GM21526 (cell line): ENCODE measurements at regions not wholly inside any gene's neighbourhood (a gene's known extent, or its start where the extent isn't known, plus 50 kb on each side); places are given as distances from the start of the nearest gene placed in this dataset.

ENCODE experiments used
- ATAC-seq: cut with Tn5 transposase; IDR thresholded peaks from one replicate; pipeline ENCODE4 v1.9.1; 2021; ENCODE audit warnings: moderate library complexity; ENCODE audit not compliant: unreplicated experiment, low FRiP score

DNA sequence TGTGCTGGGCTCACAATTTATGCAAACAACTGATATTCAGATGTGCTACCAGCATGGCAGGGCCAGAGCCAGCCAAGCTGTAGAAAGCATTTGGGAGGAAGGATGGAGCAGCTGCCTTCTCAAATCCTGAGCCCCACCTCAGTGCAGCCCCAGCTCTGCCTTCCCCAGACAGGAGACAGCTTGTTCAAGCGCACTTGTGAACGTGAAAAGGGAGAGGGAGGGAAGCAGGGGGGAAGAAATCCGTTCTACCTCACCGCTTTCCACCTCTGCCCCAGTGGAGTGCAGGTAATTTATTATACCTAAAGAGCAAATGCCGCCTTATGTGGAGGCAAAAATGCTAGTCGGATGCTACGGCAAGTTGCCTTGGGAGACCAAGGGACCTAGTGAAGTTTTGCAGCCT, 66.0 kb upstream of the SLC14A2 start:
- ATAC-seq, result no peak

GRCh38 chr18:45551142-45551815, 64.0 kb upstream of the SLC14A2 start:
- ATAC-seq, result no peak

- no peak for ATAC-seq
Observed at GRCh38 chr18:45553723-45554388, 61.4 kb upstream of the SLC14A2 start.

DNA sequence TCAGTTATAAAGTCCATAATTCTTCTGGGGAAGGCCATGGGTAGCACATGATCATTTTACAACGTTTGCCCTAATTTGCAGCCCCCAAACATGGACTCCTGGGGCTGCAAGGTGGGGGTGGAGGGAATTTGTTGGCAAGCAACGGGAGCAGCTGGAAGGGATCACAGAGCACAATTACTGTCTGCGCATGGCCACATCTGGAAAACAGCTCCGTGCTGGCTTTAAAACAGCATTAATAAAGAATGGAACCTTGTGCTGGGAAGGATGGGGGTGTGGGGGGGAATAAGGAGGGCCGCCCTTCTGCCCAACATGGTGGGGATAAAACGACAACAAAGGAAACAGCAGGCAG, 60.9 kb upstream of the SLC14A2 start:
- ATAC-seq, result no peak

DNA sequence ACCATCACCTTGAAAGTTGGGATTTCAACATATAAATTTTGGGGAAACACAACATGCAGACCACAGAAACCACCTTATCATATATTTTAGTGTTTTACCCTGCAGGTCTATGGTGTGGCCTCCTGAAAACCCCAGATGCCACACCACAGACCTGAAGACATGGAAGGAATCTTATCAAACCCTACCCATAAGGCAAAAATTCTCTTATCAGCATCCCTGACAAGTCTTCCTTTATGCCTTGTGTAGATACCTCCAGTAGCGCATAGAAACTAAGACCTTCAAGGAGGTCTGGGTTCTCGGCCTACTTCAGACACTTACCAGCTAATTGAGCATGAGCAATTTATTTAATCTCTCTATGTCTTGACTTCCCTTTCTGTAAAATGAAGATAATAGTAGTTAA, 59.1 kb upstream of the SLC14A2 start:
- ATAC-seq, result no peak

- ATAC-seq, result no peak
Observed at GRCh38 chr18:45557287-45557686, 58.0 kb upstream of the SLC14A2 start.

DNA sequence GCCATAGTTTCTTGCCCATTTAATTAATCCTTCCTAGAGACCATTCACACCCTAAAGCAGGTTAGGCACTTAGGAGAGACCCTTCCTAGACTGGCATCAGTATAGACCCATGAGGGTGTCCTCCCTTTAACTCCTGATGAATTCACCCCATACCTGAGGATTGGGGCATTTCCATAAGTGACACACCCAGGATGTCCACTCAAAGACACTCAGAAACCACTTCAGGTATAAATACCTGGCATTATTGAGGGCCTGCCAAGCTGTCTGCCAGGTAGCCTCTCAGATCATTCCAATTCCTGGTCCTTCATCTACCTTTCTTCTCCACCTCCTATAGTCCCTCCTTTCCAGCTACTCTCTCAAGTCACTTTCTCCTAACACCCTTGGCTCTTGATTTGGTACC, 57.5 kb upstream of the SLC14A2 start:
- no peak for ATAC-seq

DNA sequence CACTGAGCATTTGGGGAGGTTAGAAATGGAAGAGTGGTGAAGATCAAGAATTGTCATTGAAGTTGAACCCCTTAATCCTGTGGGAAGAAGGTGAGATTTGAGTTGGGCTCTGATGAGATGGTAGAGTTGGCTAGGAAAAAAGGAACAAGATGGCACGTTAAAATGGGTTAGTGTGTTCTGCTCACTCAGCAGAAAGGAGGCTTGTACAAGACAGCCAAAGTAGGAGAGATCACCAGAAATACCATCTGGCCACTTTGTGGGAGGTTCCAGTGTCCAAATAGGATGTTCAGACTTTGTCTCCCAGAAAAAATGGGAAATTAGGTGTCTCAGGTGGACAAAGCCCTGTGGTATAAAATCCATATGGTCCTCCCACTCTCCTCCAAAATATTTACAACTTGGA, 56.0 kb upstream of the SLC14A2 start:
- ATAC-seq, result no peak

DNA sequence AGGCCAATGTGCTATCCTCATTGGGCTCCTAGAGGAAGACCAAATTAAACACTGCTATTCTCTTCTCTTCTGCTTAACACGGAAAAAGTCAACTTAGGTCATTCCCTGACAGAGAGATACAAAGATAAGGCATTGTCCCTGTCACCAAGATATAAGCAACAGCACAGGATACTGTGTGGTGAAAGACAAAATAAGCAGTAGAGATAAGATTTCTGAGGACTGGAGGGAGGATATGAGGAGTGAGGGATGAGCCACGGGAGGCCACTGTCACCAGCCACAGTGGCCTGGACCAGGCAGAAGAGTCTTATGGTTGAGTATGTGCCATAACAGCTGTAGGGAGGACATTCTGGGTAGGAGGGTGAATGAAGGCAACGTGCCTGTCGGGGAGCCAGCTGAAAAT, 54.4 kb upstream of the SLC14A2 start:
- no peak for ATAC-seq

DNA sequence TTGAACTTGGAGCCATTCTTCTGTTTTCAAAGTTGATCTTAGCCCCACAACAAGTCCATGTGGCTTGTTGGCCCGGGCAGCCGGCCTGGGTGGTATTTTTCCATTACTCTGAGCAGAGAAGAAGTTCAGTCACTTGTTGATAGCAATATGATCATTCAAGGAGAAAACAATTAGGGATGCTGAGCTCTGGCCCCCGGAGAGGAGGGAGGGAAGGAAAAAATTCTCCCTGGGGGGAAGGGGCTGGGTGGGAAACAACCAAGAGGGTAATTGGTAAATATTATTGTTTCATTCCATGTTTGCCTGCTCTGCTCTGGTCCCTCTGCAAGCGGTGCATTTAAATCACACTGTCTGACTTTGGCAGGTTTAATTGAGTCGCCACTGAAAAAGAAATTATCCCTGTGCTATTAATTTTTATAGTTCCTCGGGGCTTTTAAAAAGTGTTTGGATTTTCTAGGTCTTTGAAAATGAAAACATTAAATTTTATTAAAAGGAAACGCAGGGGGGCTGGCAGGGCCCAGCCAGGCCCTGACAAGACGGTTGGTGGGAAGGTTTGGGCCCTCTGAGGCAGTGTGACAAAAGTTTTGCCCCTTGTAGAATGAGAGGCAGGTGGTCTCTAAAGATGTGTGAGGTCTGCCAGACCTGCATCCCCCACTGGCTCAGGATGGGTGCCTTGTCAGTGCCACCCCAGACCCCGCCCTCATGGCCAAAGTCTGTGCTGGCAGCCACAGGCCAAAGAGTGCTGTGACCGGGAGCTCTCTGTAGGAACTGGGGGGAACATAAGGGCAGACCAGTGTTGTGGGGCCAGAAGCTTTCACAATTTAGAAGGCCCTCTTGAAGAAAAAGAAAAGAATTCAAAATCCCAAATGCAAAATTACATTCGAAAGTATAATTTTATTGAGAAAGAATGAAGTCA, 52.5 kb upstream of the SLC14A2 start:
- ATAC-seq, result no peak

GRCh38 chr18:45565280-45565970, 49.9 kb upstream of the SLC14A2 start:
- ATAC-seq, result no peak
